KMS-11 (cell line): ENCODE measurements at regions not wholly inside any gene's neighbourhood (a gene's known extent, or its start where the extent isn't known, plus 50 kb on each side); places are given as distances from the start of the nearest gene placed in this dataset.

Source experiments
- H2AFZ ChIP-seq: fragments of 200-600 bp; sonication (generic); 2 replicates; pipeline ENCODE4 v1.6.1; 2016; ENCODE audit warnings: antibody characterized with exemption, mixed run types, low read depth
- H3K27ac ChIP-seq: fragments of 200-600 bp; sonication (generic); 2 replicates; pipeline ENCODE4 v1.6.1; 2016; ENCODE audit warnings: mild to moderate bottlenecking, mixed run types
- H3K27me3 ChIP-seq: fragments of 200-600 bp; sonication (generic); 2 replicates; pipeline ENCODE4 v1.6.1; 2017; ENCODE audit warnings: mild to moderate bottlenecking, low read depth, mixed run types, moderate library complexity; ENCODE audit not compliant: insufficient read depth
- H3K36me3 ChIP-seq: fragments of 200-600 bp; sonication (generic); 2 replicates; pipeline ENCODE4 v1.6.1; 2017; ENCODE audit warnings: mild to moderate bottlenecking, mixed run types; ENCODE audit not compliant: insufficient read depth
- H3K4me1 ChIP-seq: fragments of 200-600 bp; sonication (generic); 2 replicates; pipeline ENCODE4 v1.6.1; 2016; ENCODE audit warnings: mild to moderate bottlenecking, low read depth, mixed run types; ENCODE audit not compliant: poor library complexity, severe bottlenecking
- H3K4me2 ChIP-seq: fragments of 200-600 bp; sonication (generic); 2 replicates; pipeline ENCODE4 v1.7.0; 2016; ENCODE audit warnings: mild to moderate bottlenecking, mixed run types
- H3K4me3 ChIP-seq: fragments of 200-600 bp; sonication (generic); IDR thresholded peaks from 2 replicates; pipeline ENCODE4 v1.6.1; 2017; ENCODE audit warnings: low read depth, low read length, mixed read lengths; ENCODE audit not compliant: insufficient read depth
- H3K79me2 ChIP-seq: fragments of 200-600 bp; sonication (generic); 2 replicates; pipeline ENCODE4 v1.6.1; 2016; ENCODE audit warnings: low read depth, mixed run types; ENCODE audit not compliant: insufficient read depth
- H3K9ac ChIP-seq: fragments of 200-600 bp; sonication (generic); 2 replicates; pipeline ENCODE4 v1.6.1; 2016; ENCODE audit warnings: mild to moderate bottlenecking, mixed run types
- H4K20me1 ChIP-seq: fragments of 200-600 bp; sonication (generic); 2 replicates; pipeline ENCODE4 v1.6.1; 2016; ENCODE audit warnings: mild to moderate bottlenecking, mixed run types; ENCODE audit not compliant: insufficient read depth
- TF ChIP-seq, protein P1 (sequence below): fragments of 200-600 bp; sonication (generic); conservative IDR thresholded peaks from 2 replicates; pipeline ENCODE4 v1.6.1; 2017; ENCODE audit warnings: low read depth, mild to moderate bottlenecking, antibody characterized with exemption, low read length, moderate library complexity, mixed read lengths

- Histone ChIP-seq H3K9ac (no peak overlapping the region), H3K27me3 (no peaks in the 10 kb centered on the region), H3K27ac (no peak overlapping the region), H3K4me1 (no peaks in the 10 kb centered on the region), H3K79me2 (no peaks in the 10 kb centered on the region), H3K4me2 (no peak overlapping the region), H4K20me1 (no peaks in the 10 kb centered on the region), H3K4me3 (no peak overlapping the region), H2AFZ (no peak overlapping the region), H3K36me3 (no peaks in the 10 kb centered on the region)
- TF ChIP-seq, protein P1, sequence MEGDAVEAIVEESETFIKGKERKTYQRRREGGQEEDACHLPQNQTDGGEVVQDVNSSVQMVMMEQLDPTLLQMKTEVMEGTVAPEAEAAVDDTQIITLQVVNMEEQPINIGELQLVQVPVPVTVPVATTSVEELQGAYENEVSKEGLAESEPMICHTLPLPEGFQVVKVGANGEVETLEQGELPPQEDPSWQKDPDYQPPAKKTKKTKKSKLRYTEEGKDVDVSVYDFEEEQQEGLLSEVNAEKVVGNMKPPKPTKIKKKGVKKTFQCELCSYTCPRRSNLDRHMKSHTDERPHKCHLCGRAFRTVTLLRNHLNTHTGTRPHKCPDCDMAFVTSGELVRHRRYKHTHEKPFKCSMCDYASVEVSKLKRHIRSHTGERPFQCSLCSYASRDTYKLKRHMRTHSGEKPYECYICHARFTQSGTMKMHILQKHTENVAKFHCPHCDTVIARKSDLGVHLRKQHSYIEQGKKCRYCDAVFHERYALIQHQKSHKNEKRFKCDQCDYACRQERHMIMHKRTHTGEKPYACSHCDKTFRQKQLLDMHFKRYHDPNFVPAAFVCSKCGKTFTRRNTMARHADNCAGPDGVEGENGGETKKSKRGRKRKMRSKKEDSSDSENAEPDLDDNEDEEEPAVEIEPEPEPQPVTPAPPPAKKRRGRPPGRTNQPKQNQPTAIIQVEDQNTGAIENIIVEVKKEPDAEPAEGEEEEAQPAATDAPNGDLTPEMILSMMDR = no peak
Measured at GRCh38 chr1:99540744-99541143, 105.2 kb upstream of the PALMD start.

- no peaks in the 10 kb centered on the region for H4K20me1 ChIP-seq
- H3K27me3 ChIP-seq = no peaks in the 10 kb centered on the region
- H2AFZ ChIP-seq = no peak overlapping the region
- H3K36me3 ChIP-seq = no peaks in the 10 kb centered on the region
- no peak overlapping the region for H3K27ac ChIP-seq
- H3K4me3 ChIP-seq = no peak overlapping the region
- TF ChIP-seq, protein P1 = no peak
- H3K79me2 ChIP-seq = no peaks in the 10 kb centered on the region
- peaks cover 9% of the 10 kb centered on the region for H3K4me1 ChIP-seq
- no peak overlapping the region for H3K4me2 ChIP-seq
- H3K9ac ChIP-seq = no peak overlapping the region
Measured at GRCh38 chr1:99544328-99544727, 101.6 kb upstream of the PALMD start.

DNA sequence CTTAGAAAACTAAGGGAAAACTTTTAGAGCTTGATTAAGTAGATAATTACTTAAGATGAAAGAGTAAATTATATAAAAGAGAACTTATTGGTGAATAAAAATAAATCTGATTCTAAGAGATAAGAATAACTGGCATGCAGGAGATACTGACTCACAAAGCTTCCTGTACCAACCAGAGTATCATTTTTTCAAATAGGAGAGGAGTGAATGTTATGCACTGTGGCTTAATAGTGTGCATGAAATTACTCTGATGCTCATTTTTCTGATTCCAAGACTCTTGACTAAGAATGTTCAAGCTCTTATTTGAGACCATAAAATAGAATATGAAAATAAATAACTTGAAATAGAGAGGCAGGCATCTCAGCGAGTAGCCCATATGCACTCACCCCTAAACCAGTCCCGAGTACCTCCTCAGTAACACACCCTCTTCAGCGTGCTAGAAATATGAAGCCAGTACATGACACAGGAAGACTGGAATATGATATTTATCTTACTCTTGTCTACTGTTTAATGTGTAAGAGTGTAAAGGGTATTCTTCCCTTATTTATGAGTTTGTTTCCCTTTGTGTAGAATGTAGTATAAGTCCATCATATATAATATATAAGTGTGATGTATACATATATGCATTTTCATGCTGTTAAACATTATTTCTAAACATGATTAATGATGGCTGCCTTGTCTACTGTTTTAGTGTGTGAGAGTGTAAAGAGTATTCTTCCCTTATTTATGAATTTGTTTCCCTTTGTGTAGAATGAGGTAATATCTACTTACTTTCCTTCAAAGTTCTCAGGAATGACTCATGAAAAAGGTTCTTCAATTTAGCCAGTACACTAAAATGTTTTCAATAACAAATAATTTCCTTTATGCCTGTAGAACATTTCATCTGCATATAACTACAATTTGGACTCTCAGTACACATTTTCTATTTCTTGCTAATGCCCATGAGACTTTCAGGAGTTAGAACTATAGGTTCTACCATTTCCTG, 99.2 kb upstream of the PALMD start:
- Histone ChIP-seq H2AFZ (no peak overlapping the region), H3K27me3 (no peaks in the 10 kb centered on the region), H3K4me2 (no peak overlapping the region), H3K27ac (no peak overlapping the region), H3K36me3 (no peaks in the 10 kb centered on the region), H3K9ac (no peak overlapping the region), H3K4me3 (no peak overlapping the region), H3K79me2 (no peaks in the 10 kb centered on the region), H3K4me1 (peaks cover 16% of the 10 kb centered on the region), H4K20me1 (no peaks in the 10 kb centered on the region)
- TF ChIP-seq, protein P1 = no peak

- Histone ChIP-seq H3K36me3 (no peaks in the 10 kb centered on the region), H2AFZ (peak overlapping the region; percentile 34), H3K27ac (peak overlapping the region; percentile 19; the same call in 1 of the 2 replicates), H3K4me1 (peaks cover 16% of the 10 kb centered on the region), H3K79me2 (no peaks in the 10 kb centered on the region), H3K27me3 (no peaks in the 10 kb centered on the region), H4K20me1 (no peaks in the 10 kb centered on the region), H3K4me3 (no peak overlapping the region), H3K9ac (peak overlapping the region; percentile 9; the same call in 1 of the 2 replicates), H3K4me2 (peak overlapping the region; percentile 24)
- TF ChIP-seq, protein P1 = no peak
Measured at GRCh38 chr1:99548943-99549605, 96.8 kb upstream of the PALMD start.
